Ammon's horn (tissue), 1 donor: ENCODE measurements at regions not wholly inside any gene's neighbourhood (a gene's known extent, or its start where the extent isn't known, plus 50 kb on each side); places are given as distances from the start of the nearest gene placed in this dataset.

Source experiments
- DNase-seq: peaks from one replicate; pipeline ENCODE4 v3.0.0-alpha.2; 2016; ENCODE audit warnings: low spot score

DNA sequence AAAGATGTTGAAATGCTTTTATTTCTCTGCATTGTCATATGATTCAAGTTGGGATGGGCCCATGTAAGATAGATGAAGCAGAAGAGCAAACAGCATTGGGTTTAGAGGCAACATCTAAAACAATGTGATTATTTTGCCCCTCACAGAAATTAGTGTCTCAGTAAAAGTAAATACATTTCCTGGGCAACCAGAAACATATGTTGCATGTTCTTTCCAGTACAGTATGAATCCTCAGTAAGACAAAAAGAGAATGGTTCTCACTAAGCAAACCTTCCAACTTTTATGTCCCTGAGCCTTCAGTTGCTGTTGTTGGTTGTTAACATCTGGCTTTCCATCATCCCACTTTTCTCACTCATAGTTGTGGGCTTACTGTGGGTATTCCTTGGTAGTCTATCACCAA, 222.5 kb upstream of the PRPS1L1 start:
- no peak for DNase-seq

DNA sequence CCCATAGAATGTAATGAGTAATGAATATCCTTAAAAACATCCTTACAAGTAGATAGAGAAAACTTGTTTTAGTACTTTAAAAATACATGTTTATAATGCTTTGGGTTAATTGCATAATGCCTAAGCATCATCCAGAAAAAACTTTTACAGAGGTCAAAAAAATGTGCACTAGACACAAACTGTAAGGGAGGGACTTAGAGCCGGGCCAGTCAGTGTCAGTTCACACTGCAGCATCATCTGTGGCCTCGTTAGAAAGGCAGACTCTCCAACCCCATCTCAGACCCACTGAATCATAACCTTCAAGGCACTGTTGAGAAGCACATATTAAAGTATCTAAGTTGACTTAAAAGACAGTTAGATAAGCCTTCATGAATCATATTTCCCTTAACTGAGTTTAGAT, 230.1 kb upstream of the PRPS1L1 start:
- no peak for DNase-seq

DNA sequence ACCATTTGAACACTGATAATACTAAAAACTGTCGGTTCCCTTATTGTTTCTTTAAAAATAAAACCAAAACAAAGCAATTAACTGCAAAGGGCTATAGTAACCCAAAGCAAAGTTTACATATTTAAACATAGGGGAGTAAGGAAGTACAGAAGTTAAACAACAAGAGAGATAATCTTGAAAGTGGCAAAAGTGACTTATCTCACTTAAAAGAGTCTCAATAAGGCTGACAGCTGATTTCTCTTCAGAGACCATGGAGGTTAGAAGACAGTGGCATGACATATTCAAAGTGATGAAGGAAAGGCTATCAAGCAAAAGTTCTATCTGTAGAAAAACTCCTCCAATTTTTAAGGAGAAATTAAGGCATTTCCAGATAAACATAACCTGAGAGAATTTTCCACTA, 233.5 kb upstream of the HDAC9 start:
- DNase-seq = no peak

- no peak for DNase-seq
Observed at GRCh38 chr7:18265611-18266281, 229.8 kb upstream of the HDAC9 start.

DNA sequence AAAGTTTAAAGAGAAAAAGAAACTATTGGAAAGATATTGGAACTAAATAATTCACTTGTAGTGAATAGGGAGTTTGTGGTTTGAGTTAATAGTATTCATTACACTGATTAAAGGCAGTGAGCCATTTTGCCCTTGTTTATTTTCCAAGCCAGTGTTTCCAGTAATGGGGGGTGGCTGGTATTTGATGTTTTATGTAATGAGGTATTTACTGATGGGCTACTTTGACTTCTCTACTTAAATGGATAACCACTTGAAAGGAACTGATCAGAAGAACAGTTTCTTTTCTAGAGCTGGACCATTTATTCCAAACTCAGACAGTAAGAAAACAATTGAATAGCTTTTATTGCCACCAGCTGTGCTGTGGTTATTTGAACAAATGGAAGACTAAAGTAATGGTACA, 227.0 kb upstream of the HDAC9 start:
- DNase-seq = no peak

GRCh38 chr7:18276380-18276779, 219.2 kb upstream of the HDAC9 start:
- DNase-seq = no peak

DNA sequence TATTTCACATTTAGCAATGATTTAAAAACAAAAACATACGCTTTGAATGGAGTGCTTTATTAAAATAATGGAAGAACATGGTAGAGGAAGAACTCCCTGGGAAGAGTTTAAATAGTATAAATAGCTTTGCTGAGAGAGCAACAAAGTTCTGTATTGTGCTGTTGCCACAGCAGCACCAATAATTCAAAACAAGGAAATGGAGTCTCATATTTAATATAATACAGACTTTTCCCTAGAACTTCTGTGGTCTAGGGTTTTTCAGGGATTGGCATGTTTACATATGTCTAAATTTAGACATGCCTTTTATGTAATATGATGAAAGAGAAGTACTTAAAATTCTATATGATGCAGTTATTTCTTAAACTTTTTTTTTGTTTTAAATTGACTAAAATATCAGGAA, 217.2 kb upstream of the HDAC9 start:
- DNase-seq = no peak

GRCh38 chr7:18283045-18283444, 212.5 kb upstream of the HDAC9 start:
- DNase-seq = no peak

- no peak for DNase-seq
Observed at GRCh38 chr7:18287482-18287881, 208.1 kb upstream of the HDAC9 start.

- no peak for DNase-seq
Observed at GRCh38 chr7:18288322-18289037, 207.1 kb upstream of the HDAC9 start.

DNA sequence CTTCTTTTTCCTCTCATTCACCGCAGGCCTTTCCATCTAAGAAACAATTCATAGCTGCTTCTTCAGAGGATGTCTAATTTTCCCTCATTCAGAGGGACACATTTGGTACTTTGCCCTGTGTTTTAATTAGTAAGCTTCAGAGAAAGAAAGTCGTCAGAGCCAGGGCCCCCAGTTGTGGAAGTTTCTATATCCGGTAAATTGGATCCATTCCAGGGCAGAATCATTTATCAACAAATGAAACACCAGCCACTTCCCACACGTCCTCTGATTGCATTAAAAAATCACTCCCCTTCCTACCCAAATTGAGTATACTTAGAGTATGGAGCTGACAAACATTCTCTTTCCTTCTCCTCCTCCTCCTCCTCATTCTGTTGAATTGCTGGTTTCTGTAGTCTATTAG, 205.8 kb upstream of the HDAC9 start:
- DNase-seq = no peak

GRCh38 chr7:18290223-18290622, 205.3 kb upstream of the HDAC9 start:
- no peak for DNase-seq

DNA sequence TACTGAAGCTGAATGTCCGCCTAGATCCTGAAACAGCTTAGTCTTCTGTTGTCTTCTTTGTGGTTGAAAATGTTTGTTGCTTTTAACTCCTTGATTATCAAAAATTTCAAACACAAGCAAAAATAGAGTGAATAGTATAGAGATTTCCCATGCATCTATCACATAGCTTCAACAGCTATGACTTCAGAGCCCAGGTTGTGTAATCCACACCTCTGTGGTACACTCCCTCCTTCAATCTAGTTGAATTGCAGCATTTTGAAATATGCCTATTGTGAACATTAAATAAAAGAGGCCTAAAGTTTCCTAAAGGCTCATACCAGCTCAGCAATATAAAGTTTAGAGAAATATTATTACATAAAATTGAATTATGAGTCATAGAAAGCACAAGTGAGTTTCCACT, 204.7 kb upstream of the HDAC9 start:
- DNase-seq = no peak

- no peak for DNase-seq
Observed at GRCh38 chr7:18292584-18292983, 203.0 kb upstream of the HDAC9 start.

- DNase-seq = no peak
Observed at GRCh38 chr7:18293759-18294158, 201.8 kb upstream of the HDAC9 start.

- DNase-seq = no peak
Observed at GRCh38 chr7:18294411-18294810, 201.1 kb upstream of the HDAC9 start.

DNA sequence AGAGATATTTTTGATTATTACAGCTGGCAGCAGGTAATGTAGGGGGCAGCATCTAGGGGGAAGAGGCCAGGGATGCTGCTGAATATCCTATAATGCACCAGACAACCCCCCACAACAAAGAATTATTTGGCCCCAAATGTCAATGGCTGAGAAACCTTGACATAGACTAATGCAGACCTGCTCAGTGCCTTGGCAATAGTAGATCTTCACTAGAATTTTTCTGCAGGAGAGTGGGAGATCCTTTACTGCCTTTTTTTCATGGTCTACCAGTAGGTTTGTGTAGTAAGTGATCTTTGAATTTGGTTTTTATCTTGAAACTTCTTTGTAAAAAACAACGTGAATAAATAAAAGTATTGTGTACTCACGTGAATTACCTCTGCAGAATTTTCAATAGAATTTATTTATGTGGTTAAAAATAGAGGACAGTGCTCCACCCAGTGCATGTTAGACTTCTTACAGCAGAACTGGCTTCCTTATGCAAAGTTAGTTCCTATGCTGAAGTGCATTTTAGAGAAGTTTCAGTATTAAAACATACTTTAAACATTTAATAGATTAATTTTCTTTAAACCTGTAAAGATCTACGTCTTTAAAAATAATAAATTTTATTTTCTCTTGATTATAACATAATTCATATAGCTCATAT, 199.6 kb upstream of the HDAC9 start:
- DNase-seq = no peak

GRCh38 chr7:18302097-18302496, 193.5 kb upstream of the HDAC9 start:
- no peak for DNase-seq

DNA sequence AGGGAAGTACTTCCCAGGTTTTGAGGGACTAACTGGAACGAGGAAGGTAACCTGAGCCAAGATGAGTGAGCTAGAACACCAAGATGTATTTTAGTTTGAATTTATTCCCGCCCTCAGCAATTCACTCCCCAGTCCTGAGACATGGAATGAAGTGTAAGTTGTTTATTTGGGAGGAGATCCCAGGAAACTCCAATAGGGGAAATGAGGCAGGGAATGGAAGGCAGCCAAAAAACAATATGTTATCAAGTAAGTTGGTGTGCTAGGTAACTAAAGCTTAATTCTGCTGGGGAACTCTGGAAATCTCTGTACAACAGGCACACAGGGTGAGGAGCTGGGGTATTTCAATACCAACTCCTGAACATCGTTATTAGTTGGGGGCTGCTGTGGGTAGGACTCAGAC, 189.7 kb upstream of the HDAC9 start:
- no peak for DNase-seq

DNA sequence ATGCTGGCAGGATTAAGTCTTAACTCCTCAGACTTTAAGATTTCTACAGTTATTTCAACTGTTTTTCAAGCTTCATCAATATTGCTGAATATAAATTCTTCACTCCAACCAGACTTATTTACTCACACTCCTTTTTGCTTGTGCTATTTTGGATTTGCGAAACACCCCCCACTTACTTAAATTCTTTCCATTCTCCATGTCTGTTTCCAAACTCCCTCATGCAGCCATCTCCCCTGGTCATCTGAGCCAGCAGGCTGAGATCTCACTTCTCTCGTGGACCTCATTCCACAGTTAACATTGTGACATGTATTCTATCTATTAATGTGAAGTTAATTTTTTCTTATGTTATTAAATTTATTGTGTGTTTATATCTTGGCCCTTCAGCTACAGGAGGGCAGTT, 188.9 kb upstream of the HDAC9 start:
- no peak for DNase-seq

DNA sequence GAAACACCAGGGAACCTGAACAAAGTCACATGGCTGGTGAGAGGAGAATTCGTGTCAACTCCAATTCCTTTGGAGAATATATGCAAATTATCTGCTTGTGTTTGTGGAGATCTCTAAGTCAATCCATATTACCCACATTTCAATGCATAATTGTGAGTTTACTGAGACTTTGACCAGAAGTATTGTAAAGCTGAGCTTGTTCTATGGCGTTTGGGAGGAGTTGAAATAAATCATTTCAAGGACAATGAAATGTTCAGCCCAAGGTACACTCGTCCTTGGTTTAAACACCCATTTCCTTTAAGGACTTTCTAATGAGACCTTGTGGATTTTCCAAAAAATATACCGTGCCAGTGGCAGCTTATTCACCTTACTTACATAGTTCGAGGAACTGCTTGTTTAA, 186.6 kb upstream of the HDAC9 start:
- no peak for DNase-seq

DNA sequence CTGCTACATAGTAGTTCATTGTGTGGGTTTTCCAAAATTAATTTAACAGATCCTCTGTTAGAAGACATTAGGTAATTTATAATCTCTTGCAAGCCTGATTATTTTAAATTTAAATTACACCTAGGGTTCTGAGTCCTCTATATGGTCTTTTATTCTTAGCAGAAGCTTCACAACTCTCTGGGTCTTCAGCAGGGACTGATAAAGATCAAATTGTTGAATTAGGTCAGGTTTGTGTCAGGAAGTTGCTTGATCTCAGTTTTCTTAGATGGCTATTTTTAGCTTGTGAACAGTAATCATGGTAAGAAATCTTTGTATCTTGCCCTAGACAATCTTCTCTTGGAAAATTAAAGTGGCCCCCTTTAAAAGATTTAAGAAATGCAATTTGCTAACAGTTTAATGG, 183.1 kb upstream of the HDAC9 start:
- no peak for DNase-seq

DNA sequence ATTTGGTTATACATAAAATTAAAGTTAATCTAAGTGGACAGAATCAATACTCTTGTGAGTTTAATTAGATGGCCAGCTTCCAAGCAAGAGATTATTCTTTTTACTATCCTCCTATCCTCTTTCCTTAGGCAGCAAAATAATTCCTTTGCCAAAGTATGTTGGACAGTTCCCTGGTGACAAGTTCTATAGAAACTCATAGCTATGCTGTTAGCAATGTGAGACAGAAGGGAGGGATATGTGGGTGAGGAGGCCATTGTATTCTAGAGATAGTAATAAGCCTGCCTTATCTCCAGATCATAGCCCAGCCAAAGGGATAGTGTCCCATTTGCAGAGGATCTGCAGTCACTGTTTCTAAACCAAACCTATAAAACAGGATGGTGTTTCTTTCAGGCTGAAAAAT, 181.6 kb upstream of the HDAC9 start:
- DNase-seq = no peak

DNA sequence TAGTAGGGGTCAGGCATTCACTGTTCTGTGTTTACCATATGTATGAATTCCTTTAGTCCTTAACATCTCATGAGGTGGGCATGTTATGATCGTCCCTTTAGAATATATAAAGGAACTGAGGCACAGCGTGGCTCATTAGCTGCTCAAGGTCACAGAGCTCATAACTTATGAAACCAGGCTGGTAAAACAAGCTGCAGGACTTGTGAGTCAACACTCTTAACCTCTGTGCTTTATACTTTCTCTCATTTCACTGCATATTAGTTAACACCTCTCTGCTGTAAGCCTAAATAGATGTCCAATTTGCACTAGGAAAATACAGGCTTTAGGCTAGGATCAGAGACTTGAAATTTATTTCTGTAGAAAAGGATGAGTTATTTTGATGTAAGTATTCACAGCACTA, 180.3 kb upstream of the HDAC9 start:
- DNase-seq = no peak
